NT2/D1 (cell line): ENCODE measurements at regions not wholly inside any gene's neighbourhood (a gene's known extent, or its start where the extent isn't known, plus 50 kb on each side); places are given as distances from the start of the nearest gene placed in this dataset.
"Not testable (repeated sequence)": the region's sequence is repeated elsewhere in the genome, so short reads cannot be mapped to it uniquely, and the experiment has no call there.

Experiments used
- SUZ12 ChIP-seq: IDR thresholded peaks from 2 replicates; pipeline ENCODE4 v1.6.1; 2011; ENCODE audit not compliant: insufficient read length, insufficient read depth; ENCODE audit errors: extremely low read depth
- YY1 ChIP-seq: IDR thresholded peaks from 2 replicates; pipeline ENCODE4 v1.6.1; 2011; ENCODE audit not compliant: insufficient read length, insufficient read depth
- ZNF274 ChIP-seq: IDR thresholded peaks from 2 replicates; pipeline ENCODE4 v1.6.1; 2011; ENCODE audit warnings: mild to moderate bottlenecking, low read depth, low read length

GRCh38 chr7:51373607-51374006 lies 57.0 kb upstream of the COBL start:
- TF ChIP-seq ZNF274, YY1, SUZ12: not testable (repeated sequence)
